ENCODE measurements at regions not wholly inside any gene's neighbourhood (a gene's known extent, or its start where the extent isn't known, plus 50 kb on each side); places are given as distances from the start of the nearest gene placed in this dataset.

- no peak for TF ChIP-seq CTCF (IDR thresholded peaks at IDR 0.05; ENCODE audit: low read depth, low read length, missing input control)
- no peak for TF ChIP-seq MAX (IDR thresholded peaks at IDR 0.05)
- no peak for TF ChIP-seq SP1 (IDR thresholded peaks at IDR 0.05)
- no peak for TF ChIP-seq GABPA (IDR thresholded peaks at IDR 0.05 in 1 of 2, conservative IDR thresholded peaks at IDR 0.05 in 1 of 2)
- TF ChIP-seq TAF1 (conservative IDR thresholded peaks at IDR 0.05): no peak
- no peak for TF ChIP-seq RAD21 (IDR thresholded peaks at IDR 0.05)
- TF ChIP-seq REST (IDR thresholded peaks at IDR 0.05): no peak
- TF ChIP-seq EGR1 (IDR thresholded peaks at IDR 0.05; ENCODE audit: low read depth in 2 of 2): no peak
These were observed 113.7 kb upstream of the MAP1B start for GRCh38 chr5:71993600-71993999.
